Ishikawa (cell line): ENCODE measurements at regions not wholly inside any gene's neighbourhood (a gene's known extent, or its start where the extent isn't known, plus 50 kb on each side); places are given as distances from the start of the nearest gene placed in this dataset.

Experiments
- CEBPB ChIP-seq: IDR thresholded peaks from 2 replicates; pipeline ENCODE4 v1.6.1; 2012
- CREB1 ChIP-seq: IDR thresholded peaks from 2 replicates; pipeline ENCODE4 v1.6.1; 2012; ENCODE audit warnings: low read depth
- EGR1 ChIP-seq: IDR thresholded peaks from 2 replicates; pipeline ENCODE4 v1.6.1; 2012
- EP300 ChIP-seq: IDR thresholded peaks from 2 replicates; pipeline ENCODE4 v1.6.1; 2012; ENCODE audit warnings: borderline replicate concordance
- FOXM1 ChIP-seq: IDR thresholded peaks from 2 replicates; pipeline ENCODE4 v1.6.1; 2012; ENCODE audit warnings: low read depth, borderline replicate concordance
- MAX ChIP-seq: IDR thresholded peaks from 2 replicates; pipeline ENCODE4 v1.6.1; 2012
- NFIC ChIP-seq: IDR thresholded peaks from 2 replicates; pipeline ENCODE4 v1.6.1; 2012
- RAD21 ChIP-seq: IDR thresholded peaks from 2 replicates; pipeline ENCODE4 v1.6.1; 2012; ENCODE audit warnings: low read depth
- REST ChIP-seq: IDR thresholded peaks from 2 replicates; pipeline ENCODE4 v1.6.1; 2012; ENCODE audit warnings: low read depth, mild to moderate bottlenecking
- TAF1 ChIP-seq: IDR thresholded peaks from 2 replicates; pipeline ENCODE4 v1.6.1; 2012; ENCODE audit warnings: low read depth, mild to moderate bottlenecking
- TCF12 ChIP-seq: IDR thresholded peaks from 2 replicates; pipeline ENCODE4 v1.6.1; 2012; ENCODE audit warnings: low read depth
- TEAD4 ChIP-seq: IDR thresholded peaks from 2 replicates; pipeline ENCODE4 v1.6.1; 2012
- USF1 ChIP-seq: IDR thresholded peaks from 2 replicates; pipeline ENCODE4 v1.6.1; 2012
- YY1 ChIP-seq: IDR thresholded peaks from 2 replicates; pipeline ENCODE4 v1.6.1; 2012; ENCODE audit warnings: low read depth
- ZBTB7A ChIP-seq: IDR thresholded peaks from 2 replicates; pipeline ENCODE4 v1.6.1; 2012; ENCODE audit warnings: low read depth

GRCh38 chr7:138285129-138285528 lies 174.9 kb upstream of the TRIM24 start:
- TF ChIP-seq ZBTB7A (no peak), NFIC (no peak), RAD21 (no peak), MAX (no peak)

GRCh38 chr7:138286846-138287245 lies 173.2 kb upstream of the TRIM24 start:
- no peak for TF ChIP-seq YY1
- no peak for TF ChIP-seq RAD21
- no peak for TF ChIP-seq MAX
- TF ChIP-seq CEBPB: no peak
- no peak for TF ChIP-seq FOXM1
- TF ChIP-seq USF1: no peak
- TF ChIP-seq NFIC: no peak
- no peak for TF ChIP-seq EGR1
- TF ChIP-seq REST: no peak
- no peak for TF ChIP-seq ZBTB7A
- TF ChIP-seq TEAD4: no peak
- TF ChIP-seq CREB1: no peak
- TF ChIP-seq TAF1: no peak
- no peak for TF ChIP-seq TCF12
- no peak for TF ChIP-seq EP300

- TF ChIP-seq NFIC: no peak
- no peak for TF ChIP-seq EP300
Observed at GRCh38 chr7:138287549-138287948, 172.5 kb upstream of the TRIM24 start.

- TF ChIP-seq NFIC: no peak
- TF ChIP-seq MAX: no peak
- no peak for TF ChIP-seq USF1
- TF ChIP-seq TAF1: no peak
- no peak for TF ChIP-seq TCF12
- TF ChIP-seq FOXM1: no peak
- no peak for TF ChIP-seq YY1
- no peak for TF ChIP-seq CREB1
- no peak for TF ChIP-seq EGR1
Observed at GRCh38 chr7:138289082-138289481, 171.0 kb upstream of the TRIM24 start.

GRCh38 chr7:138289864-138290263 lies 170.2 kb upstream of the TRIM24 start:
- no peak for TF ChIP-seq REST
- TF ChIP-seq RAD21: no peak
- TF ChIP-seq TCF12: no peak

GRCh38 chr7:138292951-138293350 lies 167.1 kb upstream of the TRIM24 start:
- no peak for TF ChIP-seq CEBPB

- TF ChIP-seq CEBPB (no peak), TAF1 (no peak), YY1 (no peak), NFIC (no peak), FOXM1 (no peak), EP300 (no peak), TCF12 (no peak), EGR1 (no peak), TEAD4 (no peak), REST (no peak), USF1 (no peak), ZBTB7A (no peak), CREB1 (no peak), RAD21 (no peak), MAX (no peak)
Observed at GRCh38 chr7:138295049-138295637, 164.9 kb upstream of the TRIM24 start.
